SKM-1 (cell line): ENCODE measurements at regions not wholly inside any gene's neighbourhood (a gene's known extent, or its start where the extent isn't known, plus 50 kb on each side); places are given as distances from the start of the nearest gene placed in this dataset.
"Not testable (repeated sequence)": the region's sequence is repeated elsewhere in the genome, so short reads cannot be mapped to it uniquely, and the experiment has no call there.

Source experiments
- DNase-seq: peaks from one replicate; lab custom pipeline; 2025; ENCODE audit not compliant: unreplicated experiment; lab: John Stamatoyannopoulos, UW

DNA sequence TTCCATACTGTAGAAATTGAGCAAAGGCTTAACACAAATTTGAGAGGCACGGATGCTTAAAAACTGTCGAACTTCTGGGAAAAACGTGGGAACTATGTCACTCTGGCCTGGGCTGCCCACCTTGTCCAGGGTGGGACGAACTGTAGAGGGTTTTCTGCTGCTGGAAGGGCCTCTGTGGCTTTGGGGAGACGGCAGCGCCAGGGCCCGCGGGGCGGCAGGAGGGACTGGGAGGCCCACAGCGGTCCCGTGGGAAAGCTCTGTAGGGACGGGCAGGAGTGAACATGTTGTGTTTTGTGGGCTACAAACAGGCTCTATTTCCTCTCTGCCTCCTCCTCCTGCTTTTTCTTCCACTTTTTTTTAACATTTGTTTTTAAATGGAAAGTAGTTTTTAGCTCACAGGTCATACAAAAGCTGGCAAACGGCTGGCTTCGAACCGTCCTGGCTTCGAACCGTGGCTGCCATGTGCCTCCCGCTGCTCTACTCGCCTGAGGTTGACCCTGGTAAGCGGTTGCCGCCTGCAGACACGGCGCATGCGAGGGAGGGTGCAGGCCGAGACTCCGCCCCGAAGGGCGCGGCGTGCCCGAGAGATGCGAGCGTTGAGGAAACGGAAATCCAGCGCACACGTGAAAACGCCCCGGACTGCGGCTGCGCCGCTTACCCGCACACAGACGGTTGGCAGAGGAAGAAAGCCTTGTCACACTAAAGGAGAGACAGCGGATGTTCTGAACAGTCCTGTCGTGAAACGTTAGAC lies 382.3 kb upstream of the ZFP42 start:
- DNase-seq, result no peak

DNA sequence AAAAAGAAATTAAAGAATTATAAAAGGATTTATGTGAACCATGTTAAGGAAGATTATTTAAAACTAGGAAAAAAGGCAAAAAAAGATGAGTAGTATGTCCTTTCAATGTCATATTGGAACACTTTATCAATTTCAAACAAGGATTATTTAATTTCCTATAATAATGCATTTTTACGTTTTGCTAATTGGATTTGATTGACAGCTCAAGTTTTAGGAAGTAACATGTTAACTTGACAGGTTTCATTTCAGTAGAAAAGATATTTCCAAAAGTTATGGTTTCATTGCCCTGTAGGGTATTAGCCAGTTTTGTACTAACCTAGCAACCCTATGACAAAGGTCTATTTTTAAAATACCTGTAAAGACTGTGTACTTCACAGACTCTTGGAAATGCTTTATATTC lies 379.6 kb upstream of the ZFP42 start:
- DNase-seq, result no peak

DNA sequence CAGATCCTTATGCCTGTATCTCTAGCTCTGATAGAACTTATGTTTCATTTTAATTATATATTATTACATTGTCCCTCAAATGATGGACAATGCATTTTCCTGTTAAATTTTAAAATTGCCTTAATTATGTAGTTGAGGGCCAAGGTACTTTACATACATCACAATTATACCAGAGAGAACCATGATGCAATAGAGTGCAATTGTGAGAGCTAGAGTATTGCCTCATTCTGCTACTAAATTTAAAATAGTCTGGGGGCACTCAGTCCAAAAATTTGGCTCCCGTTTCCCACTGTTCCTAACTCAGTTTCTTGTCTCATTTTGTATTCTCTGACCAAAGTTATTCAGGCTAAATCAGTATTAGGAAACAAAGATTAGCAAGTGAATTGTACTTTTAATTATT lies 378.5 kb upstream of the ZFP42 start:
- DNase-seq, result no peak

- DNase-seq, result no peak
Measured at GRCh38 chr4:187618701-187619281, 376.8 kb upstream of the ZFP42 start.

DNA sequence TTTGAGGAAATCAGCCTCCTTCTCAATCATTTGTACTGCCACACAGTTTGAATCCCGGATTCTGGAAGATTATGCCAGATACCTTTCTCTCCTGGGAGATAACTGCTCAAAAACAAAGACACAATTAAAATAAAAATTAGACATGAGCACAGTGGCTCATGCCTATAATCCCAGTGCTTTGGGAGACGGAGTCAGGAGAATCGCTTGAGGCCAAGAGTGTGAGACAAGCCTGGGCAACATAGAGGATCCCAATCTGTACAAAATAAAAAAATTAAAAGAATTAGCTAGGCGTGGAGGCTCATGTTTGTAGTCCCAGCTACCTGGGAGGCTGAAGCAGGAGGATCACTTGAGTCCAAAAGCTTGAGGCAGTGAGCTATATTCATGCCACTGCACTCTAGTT lies 376.3 kb upstream of the ZFP42 start:
- DNase-seq, result no peak

GRCh38 chr4:187632260-187632995 lies 363.1 kb upstream of the ZFP42 start:
- no peak for DNase-seq

DNA sequence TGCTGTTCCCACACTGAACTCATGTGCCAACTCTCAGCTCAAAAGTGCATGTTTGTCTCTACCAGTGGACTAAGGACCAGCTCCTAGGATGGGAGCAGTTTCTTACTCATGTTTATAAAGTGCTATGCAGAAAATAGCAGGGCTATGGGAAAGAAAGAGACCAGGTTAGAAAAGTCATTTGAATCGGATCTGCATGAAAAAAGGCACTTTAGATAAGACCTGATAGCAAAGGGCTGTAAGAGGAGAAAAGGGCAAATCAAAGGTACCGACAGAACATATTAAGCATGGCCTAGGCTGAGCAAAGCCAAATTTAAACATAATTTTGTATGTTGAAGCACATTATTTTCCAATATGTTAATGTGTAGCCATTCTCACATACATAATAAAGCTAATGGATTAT lies 362.3 kb upstream of the ZFP42 start:
- DNase-seq, result no peak

DNA sequence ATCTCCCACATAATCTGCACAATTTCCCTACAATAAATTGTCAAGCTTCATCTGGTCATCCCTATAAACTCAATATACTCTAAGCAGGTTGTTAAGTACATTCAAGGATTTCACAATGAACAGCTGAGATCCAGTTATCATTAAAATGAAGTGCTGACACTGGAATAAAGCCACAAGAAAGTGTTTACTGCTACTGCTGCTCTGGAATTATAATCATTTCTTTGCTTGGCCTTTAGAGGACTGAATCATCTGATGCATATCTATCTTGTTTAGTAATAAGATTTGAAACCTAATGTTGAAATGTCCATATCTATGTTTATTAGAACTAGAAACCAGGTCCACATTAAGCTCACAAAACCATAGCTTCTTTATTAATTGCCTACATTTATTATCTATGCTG lies 338.6 kb upstream of the ZFP42 start:
- DNase-seq, result no peak

DNA sequence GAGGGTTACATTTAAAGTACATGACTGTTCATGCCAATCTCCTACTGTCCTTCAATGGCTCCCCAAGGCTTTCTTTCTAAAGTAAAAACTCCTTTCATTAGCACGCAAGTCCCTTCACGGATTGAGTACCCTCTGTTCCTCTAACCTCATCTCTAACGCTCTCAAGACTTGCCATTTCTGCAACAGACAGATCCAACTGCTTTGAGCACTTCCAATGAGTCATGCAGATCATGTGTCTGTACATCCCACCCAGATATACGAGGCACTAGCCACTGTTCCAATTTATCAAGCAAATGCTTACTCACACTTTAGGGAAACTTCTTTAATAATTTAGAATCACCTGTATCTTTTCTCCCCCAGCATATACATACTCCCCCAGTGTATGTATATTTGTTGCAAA lies 332.5 kb upstream of the ZFP42 start:
- DNase-seq, result no peak

GRCh38 chr4:187664011-187664410 lies 331.6 kb upstream of the ZFP42 start:
- DNase-seq, result no peak

GRCh38 chr4:187665086-187665485 lies 330.5 kb upstream of the ZFP42 start:
- DNase-seq, result no peak

- DNase-seq, result no peak
Measured at GRCh38 chr4:187666034-187666433, 329.5 kb upstream of the ZFP42 start.

- DNase-seq, result no peak
Measured at GRCh38 chr4:187666697-187667494, 328.7 kb upstream of the ZFP42 start.

- DNase-seq, result no peak
Measured at GRCh38 chr4:187668526-187669082, 327.0 kb upstream of the ZFP42 start.

DNA sequence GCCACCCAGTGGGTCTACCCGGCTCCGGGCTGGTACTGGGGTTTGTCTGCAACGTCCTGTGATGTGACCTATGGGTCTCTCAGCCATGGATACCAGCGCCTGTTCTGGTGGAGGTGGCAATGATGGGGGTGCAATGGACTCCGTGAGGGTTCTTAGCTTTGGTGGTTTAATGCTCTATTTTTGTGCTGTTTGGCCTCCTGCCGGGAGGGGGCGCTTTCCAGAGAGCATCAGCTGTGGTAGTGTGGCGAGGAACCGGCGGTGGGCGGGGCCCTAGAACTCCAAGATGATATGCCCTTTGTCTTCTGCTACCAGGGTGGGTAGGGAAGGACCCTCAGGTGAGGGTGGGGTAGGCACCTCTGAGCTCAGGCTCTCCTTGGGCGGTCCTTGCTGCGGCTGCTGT lies 324.1 kb upstream of the ZFP42 start:
- not testable (repeated sequence) for DNase-seq

DNA sequence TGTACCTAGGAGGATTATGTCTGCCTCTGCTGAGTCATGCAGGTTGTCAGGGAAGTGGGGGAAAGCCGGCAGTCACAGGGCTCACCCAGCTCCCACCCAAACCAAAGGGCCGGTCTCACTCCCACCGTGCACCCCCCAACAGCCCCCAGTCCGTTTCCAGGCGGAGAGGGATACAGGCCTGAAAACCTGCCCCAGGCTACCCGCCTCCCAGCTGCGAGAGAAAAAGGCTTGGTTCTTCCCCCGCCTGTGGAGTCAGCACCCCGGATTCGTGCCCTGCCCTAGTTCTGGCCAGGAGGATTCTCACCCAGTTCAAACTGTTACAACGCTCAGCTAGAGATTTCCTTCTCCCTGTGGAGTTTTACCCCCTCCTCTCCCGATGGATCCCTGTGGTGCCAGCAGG lies 323.6 kb upstream of the ZFP42 start:
- DNase-seq, result not testable (repeated sequence)

- DNase-seq, result not testable (repeated sequence)
Measured at GRCh38 chr4:187672526-187672925, 323.0 kb upstream of the ZFP42 start.

DNA sequence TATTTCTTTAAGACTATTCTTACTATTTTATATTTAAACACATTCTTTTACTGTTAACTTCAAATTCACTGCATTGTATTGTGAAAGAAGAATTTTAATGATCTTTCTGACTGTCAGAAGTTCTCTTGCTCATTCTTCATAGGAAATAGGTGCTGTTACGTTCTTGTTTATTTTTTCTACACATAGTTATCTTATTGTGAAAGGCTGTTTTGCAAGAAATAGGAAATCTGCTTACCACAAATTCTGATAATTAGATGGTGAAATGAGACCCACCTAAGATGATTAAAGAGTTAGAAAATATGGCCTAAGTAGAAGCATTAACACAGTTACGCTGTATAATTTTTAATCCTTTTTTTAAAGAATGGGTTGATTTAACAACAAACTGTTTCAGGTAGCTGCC lies 316.1 kb upstream of the ZFP42 start:
- no peak for DNase-seq

- no peak for DNase-seq
Measured at GRCh38 chr4:187685247-187685646, 310.3 kb upstream of the ZFP42 start.

GRCh38 chr4:187687697-187688096 lies 307.9 kb upstream of the ZFP42 start:
- DNase-seq, result no peak

DNA sequence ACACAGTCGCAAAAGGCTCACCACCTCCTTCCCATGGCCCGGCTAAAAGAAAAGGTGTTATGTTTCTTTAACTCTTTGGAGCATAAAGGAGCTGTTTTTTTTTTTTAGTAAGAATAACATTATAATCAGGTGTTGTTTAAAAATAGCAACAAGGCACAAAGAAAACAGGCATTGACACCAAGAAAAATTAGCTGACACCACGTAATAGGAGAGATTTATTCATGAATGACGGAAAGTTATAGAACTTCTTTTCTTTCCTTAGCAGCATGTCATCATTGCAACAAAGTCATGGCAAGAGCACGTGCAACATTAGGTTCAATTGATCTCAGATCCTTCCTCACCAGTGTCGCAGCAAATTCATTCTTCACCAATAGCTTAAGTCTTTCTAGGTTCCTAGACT lies 302.9 kb upstream of the ZFP42 start:
- no peak for DNase-seq
